GM12878 (cell line): ENCODE measurements at regions not wholly inside any gene's neighbourhood (a gene's known extent, or its start where the extent isn't known, plus 50 kb on each side); places are given as distances from the start of the nearest gene placed in this dataset.

Experiments
- ATAC-seq: fragments of 200-7000 bp; cut with Tn5 transposase; 3 replicates; pipeline ENCODE4 v1.9.1; 2020; ENCODE audit warnings: mild to moderate bottlenecking, moderate library complexity
- BruUV-seq: library from RNA; stranded (reverse); fragments of 400-500 nt; replicated peaks from 2 replicates; lab custom pipeline; 2021; lab: Mats Ljungman, UMichigan
- CTCF ChIA-PET: fragments of 300-600 bp; sonication (Branson Sonifier 250); formaldehyde crosslinking; extraction: SDS; loops from one replicate; lab custom pipeline; 2021; ENCODE audit warnings: inconsistent platforms; lab: Yijun Ruan, JAX
- POLR2A ChIA-PET: fragments of 350-600 bp; formaldehyde crosslinking; extraction: SDS; loops from one replicate; lab custom pipeline; 2021; ENCODE audit warnings: inconsistent platforms; lab: Charles Lee
- RAD21 ChIA-PET: fragments of 300-600 bp; sonication (Branson Sonifier 250); formaldehyde crosslinking; loops from one replicate; lab custom pipeline; 2023; ENCODE audit warnings: antibody characterized with exemption; ENCODE audit not compliant: unreplicated experiment; lab: Charles Lee
- SMC1A ChIA-PET: fragments of 300-600 bp; sonication (Branson Sonifier 250); formaldehyde crosslinking; loops from one replicate; lab custom pipeline; 2023; ENCODE audit not compliant: unreplicated experiment, uncharacterized antibody; lab: Charles Lee
- DNase-seq: peaks from one replicate; pipeline ENCODE4 v3.0.0-alpha.2; 2011; ENCODE audit warnings: low read depth, low spot score
- FAIRE-seq: peaks from 3 replicates; lab custom pipeline; 2011; peaks lifted over from hg19 to GRCh38; lab: Jason Lieb, UNC
- H2AFZ ChIP-seq: 2 replicates; pipeline ENCODE4 v1.6.0; 2011; ENCODE audit warnings: low read depth, low read length, control low read depth; ENCODE audit not compliant: control insufficient read depth
- H3K27ac ChIP-seq: 2 replicates; pipeline ENCODE4 v1.5.1; 2011; ENCODE audit warnings: control low read depth; ENCODE audit not compliant: control insufficient read depth, insufficient read depth
- H3K27me3 ChIP-seq, 2 experiments: replicated peaks in 1 of 2; 2 replicates each; pipeline versions ENCODE4 v1.6.0 to v1.6.1; 2011; ENCODE audit warnings: low read length in 1 of 2; ENCODE audit not compliant: control insufficient read depth in 2 of 2, insufficient read depth in 2 of 2
- H3K36me3 ChIP-seq, 2 experiments: 2 replicates each; pipeline ENCODE4 v1.5.1; 2011; ENCODE audit warnings: low read length in 1 of 2; ENCODE audit not compliant: control insufficient read depth in 2 of 2, insufficient read depth in 2 of 2
- H3K4me1 ChIP-seq: 2 replicates; pipeline ENCODE4 v1.6.1; 2011; ENCODE audit warnings: mild to moderate bottlenecking, low read length, moderate library complexity, mixed read lengths; ENCODE audit not compliant: control insufficient read depth, insufficient read depth
- H3K4me2 ChIP-seq: 2 replicates; pipeline ENCODE4 v1.6.0; 2011; ENCODE audit warnings: control low read depth; ENCODE audit not compliant: control insufficient read depth, insufficient read depth
- H3K4me3 ChIP-seq: fragments of 200-600 bp; sonication (generic); 2 replicates; pipeline ENCODE4 v1.5.1; 2016
- H3K79me2 ChIP-seq: 2 replicates; pipeline ENCODE4 v1.6.0; 2011; ENCODE audit warnings: low read length; ENCODE audit not compliant: control insufficient read depth, insufficient read depth
- H3K9ac ChIP-seq: 2 replicates; pipeline ENCODE4 v1.8.0; 2011; ENCODE audit warnings: low read length, control low read depth, mixed read lengths; ENCODE audit not compliant: control insufficient read depth, insufficient read depth
- H3K9me3 ChIP-seq: replicated peaks from 3 replicates; pipeline ENCODE4 v1.5.1; 2011; ENCODE audit warnings: mild to moderate bottlenecking, low read length; ENCODE audit not compliant: control insufficient read depth, insufficient read depth
- H4K20me1 ChIP-seq: 2 replicates; pipeline ENCODE4 v1.6.0; 2011; ENCODE audit not compliant: control insufficient read depth, insufficient read depth
- E2F4 ChIP-seq: IDR thresholded peaks from 2 replicates; pipeline ENCODE4 v1.6.1; 2012; ENCODE audit warnings: low read depth, low read length, improper control_type of control experiment
- E2F8 ChIP-seq: fragments of 450-650 bp; IDR thresholded peaks from 2 replicates; pipeline ENCODE4 v1.6.1; 2018; ENCODE audit warnings: mild to moderate bottlenecking, low read depth, moderate library complexity; ENCODE audit not compliant: partially characterized antibody
- EP300 ChIP-seq, 2 experiments: fragments of 150-350 bp in 1 of 2; IDR thresholded peaks; 2 replicates each; pipeline ENCODE4 v1.6.1; 2011 to 2012; ENCODE audit warnings: low read depth in 2 of 2, low read length in 2 of 2, borderline replicate concordance in 1 of 2, improper control_type of control experiment in 1 of 2, inconsistent platforms in 1 of 2; ENCODE audit not compliant: control insufficient read depth in 1 of 2
- HDAC2 ChIP-seq: fragments of 200-600 bp; sonication (generic); IDR thresholded peaks from 2 replicates; pipeline ENCODE4 v1.6.1; 2017
- MEF2A ChIP-seq: IDR thresholded peaks from 2 replicates; pipeline ENCODE4 v1.6.1; 2011; ENCODE audit warnings: low read depth, mild to moderate bottlenecking, low read length, moderate library complexity; ENCODE audit not compliant: insufficient read depth
- POU2F2 ChIP-seq: IDR thresholded peaks from 3 replicates; pipeline ENCODE4 v1.6.1; 2011; ENCODE audit warnings: low read depth, mild to moderate bottlenecking, low read length, borderline replicate concordance
- RBBP5 ChIP-seq: fragments of 200-600 bp; sonication (generic); conservative IDR thresholded peaks from 2 replicates; pipeline ENCODE4 v1.6.1; 2016
- STAT1 ChIP-seq: fragments of 450-650 bp; conservative IDR thresholded peaks from 2 replicates; pipeline ENCODE4 v1.6.1; 2014; ENCODE audit warnings: antibody characterized with exemption, mild to moderate bottlenecking
- WRNIP1 ChIP-seq: IDR thresholded peaks from 2 replicates; pipeline ENCODE4 v1.6.1; 2011; ENCODE audit warnings: low read depth, low read length, improper control_type of control experiment, borderline replicate concordance
- ZBED1 ChIP-seq: IDR thresholded peaks from 2 replicates; pipeline ENCODE4 v1.6.1; 2016; ENCODE audit warnings: borderline replicate concordance
- ZBTB11 ChIP-seq: fragments of 450-650 bp; formaldehyde crosslinking; IDR thresholded peaks from 2 replicates; pipeline ENCODE4 v1.5.0; 2022; ENCODE audit warnings: mild to moderate bottlenecking, missing genetic modification characterization
- ZBTB33 ChIP-seq: fragments of 450-650 bp; IDR thresholded peaks from 2 replicates; pipeline ENCODE4 v1.6.1; 2017; ENCODE audit warnings: mild to moderate bottlenecking
- WGBS: methylation state at CpG from one replicate; pipeline ENCODE4 v1.1.6; 2016; ENCODE audit warnings: low lambda C conversion rate; ENCODE audit not compliant: insufficient replicate concordance, insufficient coverage; ENCODE audit errors: missing lambda C conversion rate; 5-methylcytosine and 5-hydroxymethylcytosine counted together
- in situ Hi-C: fragments of 300-500 bp; cut with MboI; formaldehyde crosslinking; loops from 9 replicates; pipeline ENCODE4 v1.14.3; 2018; ENCODE audit warnings: mixed read lengths
- intact Hi-C: fragments of 100-400 bp; cut with micrococcal nuclease; formaldehyde crosslinking; loops from one replicate; pipeline ENCODE4 v1.14.2; 2022; ENCODE audit not compliant: unreplicated experiment

- no peak for TF ChIP-seq E2F4
- no peak for TF ChIP-seq E2F8
- TF ChIP-seq WRNIP1, result no peak
Observed at GRCh38 chr5:42036379-42036778, 111.3 kb downstream of the FBXO4 start (continued).

GRCh38 chr5:42037379-42037932 is 112.4 kb downstream of the FBXO4 start:
- Histone ChIP-seq H3K9ac (no peak overlapping the region), H3K4me1 (no peaks in the 10 kb centered on the region), H3K27ac (no peak overlapping the region), H3K4me3 (no peak overlapping the region), H3K9me3 (no peaks in the 10 kb centered on the region), H3K4me2 (no peak overlapping the region), H3K36me3 (no peaks in the 10 kb centered on the region), H4K20me1 (no peaks in the 10 kb centered on the region), H2AFZ (no peak overlapping the region), H3K79me2 (no peaks in the 10 kb centered on the region), H3K27me3 (no peaks in the 10 kb centered on the region)
- intact Hi-C loops (no loop called here), in situ Hi-C loops (no loop called here)
- POLR2A ChIA-PET, result no interaction called here
- DNase-seq (no peak), ATAC-seq (no peak), FAIRE-seq (no peak)
- RAD21 ChIA-PET, result interaction anchor here (0.9 kb wide), 1 partner anchor 181 kb away, joined by 3 read pairs; no protein-coding TSS in a partner anchor
- no TSS peak for BruUV-seq
- 35% methylated on average over 3 of the region's 3 CpGs for WGBS
- SMC1A ChIA-PET, result interaction anchor here (1.1 kb wide), 1 partner anchor 20 kb away, joined by 6 read pairs; no protein-coding TSS in a partner anchor
- TF ChIP-seq POU2F2, result no peak
- TF ChIP-seq HDAC2, result no peak
- no peak for TF ChIP-seq STAT1
- no peak for TF ChIP-seq ZBTB33
- no peak for TF ChIP-seq ZBED1
- TF ChIP-seq EP300 (IDR thresholded peaks at IDR 0.05; ENCODE audit: borderline replicate concordance in 1 of 2, control insufficient read depth in 1 of 2, low read depth in 2 of 2, low read length in 2 of 2), result no peak
- no peak for TF ChIP-seq ZBTB11 (CRISPR knock-in tag)
- no peak for TF ChIP-seq RBBP5
- no peak for TF ChIP-seq MEF2A
- TF ChIP-seq, all 136 proteins: peak for 0
- CTCF ChIA-PET, result no interaction called here
